ENCODE measurements at regions not wholly inside any gene's neighbourhood (a gene's known extent, or its start where the extent isn't known, plus 50 kb on each side); places are given as distances from the start of the nearest gene placed in this dataset.

DNA sequence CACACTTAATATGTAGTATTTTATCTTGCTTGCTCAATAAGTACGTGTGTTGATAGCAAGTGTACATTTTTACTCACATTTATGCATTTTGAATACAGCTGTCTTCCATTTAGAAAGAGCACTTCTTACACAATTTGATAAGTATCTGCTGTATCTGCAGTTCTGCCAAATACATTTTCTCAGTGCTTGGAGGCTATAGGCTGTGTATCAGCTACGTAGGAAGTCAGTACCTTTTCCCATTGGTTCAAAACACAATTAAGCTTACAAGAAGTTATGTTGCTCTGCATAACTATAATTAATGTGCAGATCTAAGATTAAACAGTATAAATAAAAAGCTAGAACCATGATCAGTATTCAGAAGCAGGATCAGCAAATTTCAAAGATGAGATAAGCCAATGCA, 503.6 kb upstream of the SMIM21 start:
- DNase-seq (ENCODE audit: extremely low read depth in 1 of 4, low spot score in 3 of 4) (no peak), ATAC-seq (no peak), FAIRE-seq (no peak)
- Histone ChIP-seq H3K4me1 (replicated peaks in 1 of 2; ENCODE audit: control insufficient read depth in 2 of 2, insufficient read depth in 2 of 2, low read length in 2 of 2) (no peaks in the 10 kb centered on the region), H3K9ac (ENCODE audit: insufficient read depth in 1 of 2, low read depth in 2 of 2, low read length in 2 of 2) (no peak overlapping the region), H3K9me1 (ENCODE audit: control insufficient read depth, insufficient read depth, low read length) (no peaks in the 10 kb centered on the region), H3K27me3 (ENCODE audit: control insufficient read depth in 2 of 2, insufficient read depth in 2 of 2, low read length in 2 of 2) (no peaks in the 10 kb centered on the region), H3K36me3 (ENCODE audit: control insufficient read depth, insufficient read depth, low read length) (no peaks in the 10 kb centered on the region), H3K4me3 (no peak overlapping the region), H3K9me3 (replicated peaks; ENCODE audit: control insufficient read depth, insufficient read depth, low read depth, low read length) (no peaks in the 10 kb centered on the region), H3K4me2 (ENCODE audit: insufficient read depth, low read length) (no peak overlapping the region), H3K27ac (ENCODE audit: extremely low read depth, low read depth, low read length) (no peak overlapping the region), H2AFZ (ENCODE audit: low read depth, low read length) (no peak overlapping the region), H3K79me2 (ENCODE audit: control insufficient read depth, insufficient read depth, low read length) (no peaks in the 10 kb centered on the region), H4K20me1 (replicated peaks; ENCODE audit: control insufficient read depth, insufficient read depth, low read length) (no peaks in the 10 kb centered on the region)
- in situ Hi-C loops (cut with MboI) = no loop called here
- intact Hi-C loops (cut with micrococcal nuclease) = no loop called here
- ChIA-PET CTCF (ENCODE audit: low intra/inter-chr PET ratio) (no interaction called here), POLR2A (no interaction called here)
- no TSS peak for BruUV-seq (replicated peaks)
- WGBS (ENCODE audit: insufficient coverage, low coverage, missing lambda C conversion rate) = 0% methylated on average over 2 of the region's 2 CpGs
- no peak for TF ChIP-seq ZBED1 (IDR thresholded peaks at IDR 0.05)
- TF ChIP-seq, protein P1, sequence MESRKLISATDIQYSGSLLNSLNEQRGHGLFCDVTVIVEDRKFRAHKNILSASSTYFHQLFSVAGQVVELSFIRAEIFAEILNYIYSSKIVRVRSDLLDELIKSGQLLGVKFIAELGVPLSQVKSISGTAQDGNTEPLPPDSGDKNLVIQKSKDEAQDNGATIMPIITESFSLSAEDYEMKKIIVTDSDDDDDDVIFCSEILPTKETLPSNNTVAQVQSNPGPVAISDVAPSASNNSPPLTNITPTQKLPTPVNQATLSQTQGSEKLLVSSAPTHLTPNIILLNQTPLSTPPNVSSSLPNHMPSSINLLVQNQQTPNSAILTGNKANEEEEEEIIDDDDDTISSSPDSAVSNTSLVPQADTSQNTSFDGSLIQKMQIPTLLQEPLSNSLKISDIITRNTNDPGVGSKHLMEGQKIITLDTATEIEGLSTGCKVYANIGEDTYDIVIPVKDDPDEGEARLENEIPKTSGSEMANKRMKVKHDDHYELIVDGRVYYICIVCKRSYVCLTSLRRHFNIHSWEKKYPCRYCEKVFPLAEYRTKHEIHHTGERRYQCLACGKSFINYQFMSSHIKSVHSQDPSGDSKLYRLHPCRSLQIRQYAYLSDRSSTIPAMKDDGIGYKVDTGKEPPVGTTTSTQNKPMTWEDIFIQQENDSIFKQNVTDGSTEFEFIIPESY (CRISPR knock-in tag; IDR thresholded peaks at IDR 0.05) = no peak
- TF ChIP-seq ZNF780A (CRISPR knock-in tag; IDR thresholded peaks at IDR 0.05) = no peak
- TF ChIP-seq ZNF133 (CRISPR knock-in tag; IDR thresholded peaks at IDR 0.05) = no peak
- TF ChIP-seq, protein P2, sequence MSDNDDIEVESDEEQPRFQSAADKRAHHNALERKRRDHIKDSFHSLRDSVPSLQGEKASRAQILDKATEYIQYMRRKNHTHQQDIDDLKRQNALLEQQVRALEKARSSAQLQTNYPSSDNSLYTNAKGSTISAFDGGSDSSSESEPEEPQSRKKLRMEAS (CRISPR knock-in tag; IDR thresholded peaks at IDR 0.05) = no peak
- TF ChIP-seq TCF7L2 (IDR thresholded peaks at IDR 0.05; ENCODE audit: low read depth, low read length) = no peak
- no peak for TF ChIP-seq NFE2 (IDR thresholded peaks at IDR 0.05; ENCODE audit: low read depth)
- no peak for TF ChIP-seq SMARCE1 (IDR thresholded peaks at IDR 0.05)
- no peak for TF ChIP-seq SNRNP70 (optimal IDR thresholded peaks at IDR 0.05; ENCODE audit: low read depth, low read length)
- TF ChIP-seq EP400 (IDR thresholded peaks at IDR 0.05) = no peak
- TF ChIP-seq CHD2 (IDR thresholded peaks at IDR 0.05; ENCODE audit: low read depth, low read length) = no peak
- no peak for TF ChIP-seq FIP1L1 (IDR thresholded peaks at IDR 0.05; ENCODE audit: low read depth, low read length, poor library complexity, severe bottlenecking)
- no peak for TF ChIP-seq EP300 (IDR thresholded peaks at IDR 0.05; ENCODE audit: low read length)
- TF ChIP-seq ZNF408 (CRISPR knock-in tag; IDR thresholded peaks at IDR 0.05; ENCODE audit: low read depth) = no peak
- TF ChIP-seq, protein P3, sequence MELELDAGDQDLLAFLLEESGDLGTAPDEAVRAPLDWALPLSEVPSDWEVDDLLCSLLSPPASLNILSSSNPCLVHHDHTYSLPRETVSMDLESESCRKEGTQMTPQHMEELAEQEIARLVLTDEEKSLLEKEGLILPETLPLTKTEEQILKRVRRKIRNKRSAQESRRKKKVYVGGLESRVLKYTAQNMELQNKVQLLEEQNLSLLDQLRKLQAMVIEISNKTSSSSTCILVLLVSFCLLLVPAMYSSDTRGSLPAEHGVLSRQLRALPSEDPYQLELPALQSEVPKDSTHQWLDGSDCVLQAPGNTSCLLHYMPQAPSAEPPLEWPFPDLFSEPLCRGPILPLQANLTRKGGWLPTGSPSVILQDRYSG (tag; conservative IDR thresholded peaks at IDR 0.05; ENCODE audit: low read depth) = no peak
- TF ChIP-seq KLF6 (CRISPR knock-in tag; IDR thresholded peaks at IDR 0.05; ENCODE audit: borderline replicate concordance) = no peak
- TF ChIP-seq ZNF696 (CRISPR knock-in tag; conservative IDR thresholded peaks at IDR 0.05) = no peak
- TF ChIP-seq, protein P4, sequence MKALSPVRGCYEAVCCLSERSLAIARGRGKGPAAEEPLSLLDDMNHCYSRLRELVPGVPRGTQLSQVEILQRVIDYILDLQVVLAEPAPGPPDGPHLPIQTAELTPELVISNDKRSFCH (CRISPR knock-in tag; IDR thresholded peaks at IDR 0.05) = no peak
- TF ChIP-seq, protein P4 (tag; IDR thresholded peaks at IDR 0.05) = no peak

All from K562 (cell line).